Embryonic facial prominence (tissue), 1 donor: ENCODE measurements at regions not wholly inside any gene's neighbourhood (a gene's known extent, or its start where the extent isn't known, plus 50 kb on each side); places are given as distances from the start of the nearest gene placed in this dataset.
A peak's percentile ranks its signal among the peaks of the same experiment; 100 is the strongest.
"Not testable (repeated sequence)": the region's sequence is repeated elsewhere in the genome, so short reads cannot be mapped to it uniquely, and the experiment has no call there.

Source experiments
- DNase-seq: peaks from one replicate; pipeline ENCODE4 v3.0.0-alpha.2; 2016; ENCODE audit errors: extremely low spot score

GRCh38 chr17:53061446-53061845 is 761.3 kb upstream of the KIF2B start:
- DNase-seq: no peak

GRCh38 chr17:53058031-53058430 is 764.7 kb upstream of the KIF2B start:
- no peak for DNase-seq

- no peak for DNase-seq
Measured at GRCh38 chr17:53046781-53047180, 775.9 kb upstream of the KIF2B start.

GRCh38 chr17:53039981-53040380 is 782.7 kb upstream of the KIF2B start:
- DNase-seq: no peak

- DNase-seq: no peak
Measured at GRCh38 chr17:53033297-53033696, 789.4 kb upstream of the KIF2B start.

GRCh38 chr17:53032861-53033271 is 789.9 kb upstream of the KIF2B start:
- DNase-seq: peak; percentile 13

GRCh38 chr17:53017227-53017626 is 805.5 kb upstream of the KIF2B start:
- no peak for DNase-seq

GRCh38 chr17:53016085-53016484 is 806.6 kb upstream of the KIF2B start:
- no peak for DNase-seq

- DNase-seq: no peak
Measured at GRCh38 chr17:53012364-53012763, 810.4 kb upstream of the KIF2B start.

- no peak for DNase-seq
Measured at GRCh38 chr17:53006006-53006405, 816.7 kb upstream of the KIF2B start.

GRCh38 chr17:53004902-53005301 is 817.8 kb upstream of the KIF2B start:
- no peak for DNase-seq

GRCh38 chr17:52995881-52996280 is 826.8 kb upstream of the KIF2B start:
- no peak for DNase-seq

- DNase-seq: no peak
Measured at GRCh38 chr17:52995147-52995546, 827.6 kb upstream of the KIF2B start.

GRCh38 chr17:52986056-52986662 is 827.6 kb upstream of the CA10 start:
- no peak for DNase-seq

GRCh38 chr17:52982331-52982730 is 823.8 kb upstream of the CA10 start:
- DNase-seq: no peak

GRCh38 chr17:52979921-52980320 is 821.4 kb upstream of the CA10 start:
- no peak for DNase-seq

GRCh38 chr17:52965856-52966255 is 807.3 kb upstream of the CA10 start:
- DNase-seq: no peak

GRCh38 chr17:52961751-52962150 is 803.2 kb upstream of the CA10 start:
- not testable (repeated sequence) for DNase-seq

- no peak for DNase-seq
Measured at GRCh38 chr17:52957411-52957810, 798.9 kb upstream of the CA10 start.

GRCh38 chr17:52947418-52947817 is 788.9 kb upstream of the CA10 start:
- DNase-seq: no peak

- DNase-seq: no peak
Measured at GRCh38 chr17:52938623-52939230, 780.2 kb upstream of the CA10 start.

- DNase-seq: no peak
Measured at GRCh38 chr17:52930581-52930980, 772.1 kb upstream of the CA10 start.

- no peak for DNase-seq
Measured at GRCh38 chr17:52930145-52930544, 771.6 kb upstream of the CA10 start.

GRCh38 chr17:52923658-52924057 is 765.1 kb upstream of the CA10 start:
- no peak for DNase-seq
